SK-N-SH treated with all-trans-retinoic acid at 6 μM for 48 hours (cell line): ENCODE measurements at regions not wholly inside any gene's neighbourhood (a gene's known extent, or its start where the extent isn't known, plus 50 kb on each side); places are given as distances from the start of the nearest gene placed in this dataset.

Source experiments
- ATAC-seq: fragments of 200-7000 bp; cut with Tn5 transposase; 3 replicates; pipeline ENCODE4 v1.9.1; 2020; ENCODE audit warnings: mild to moderate bottlenecking, moderate library complexity
- ARNTL ChIP-seq: fragments of 450-650 bp; formaldehyde crosslinking; IDR thresholded peaks from 2 replicates; pipeline ENCODE4 v1.5.0; 2020; ENCODE audit warnings: low read depth, mild to moderate bottlenecking, moderate library complexity, borderline replicate concordance
- BACH2 ChIP-seq: fragments of 250-450 bp; sonication (Bioruptor Pico); IDR thresholded peaks from 2 replicates; pipeline ENCODE4 v1.9.0; 2021; ENCODE audit warnings: mild to moderate bottlenecking, borderline replicate concordance
- CSDC2 ChIP-seq: fragments of 250-450 bp; sonication (Bioruptor Pico); IDR thresholded peaks from 2 replicates; pipeline ENCODE4 v1.5.0; 2020; ENCODE audit warnings: mild to moderate bottlenecking, moderate library complexity
- ESRRG ChIP-seq: fragments of 250-450 bp; sonication (Bioruptor Pico); IDR thresholded peaks from 2 replicates; pipeline ENCODE4 v1.6.1; 2021; ENCODE audit warnings: mild to moderate bottlenecking
- GLIS3 ChIP-seq: fragments of 250-450 bp; sonication (Bioruptor Pico); IDR thresholded peaks from 2 replicates; pipeline ENCODE4 v1.5.0; 2020; ENCODE audit warnings: mild to moderate bottlenecking, moderate library complexity
- ISL1 ChIP-seq: fragments of 250-450 bp; sonication (Bioruptor Pico); IDR thresholded peaks from 2 replicates; pipeline ENCODE4 v2.1.2; 2022; ENCODE audit warnings: mild to moderate bottlenecking, moderate library complexity
- OSR1 ChIP-seq: fragments of 250-450 bp; sonication (Bioruptor Pico); IDR thresholded peaks from 2 replicates; pipeline ENCODE4 v1.8.0; 2022; ENCODE audit warnings: moderate library complexity, mild to moderate bottlenecking, inconsistent platforms
- PPARA ChIP-seq: fragments of 250-450 bp; sonication (Bioruptor Pico); IDR thresholded peaks from 2 replicates; pipeline ENCODE4 v1.5.0; 2020; ENCODE audit warnings: mild to moderate bottlenecking, borderline replicate concordance
- RARB ChIP-seq: fragments of 250-450 bp; sonication (Bioruptor Pico); IDR thresholded peaks from 2 replicates; pipeline ENCODE4 v1.8.0; 2021; ENCODE audit warnings: mild to moderate bottlenecking, moderate library complexity
- SNAI2 ChIP-seq: fragments of 250-450 bp; sonication (Bioruptor Pico); IDR thresholded peaks from 2 replicates; pipeline ENCODE4 v1.5.0; 2020; ENCODE audit warnings: mild to moderate bottlenecking, moderate library complexity
- TCF4 ChIP-seq: fragments of 250-450 bp; sonication (Bioruptor Pico); IDR thresholded peaks from 2 replicates; pipeline ENCODE4 v1.8.0; 2021; ENCODE audit warnings: mild to moderate bottlenecking, moderate library complexity, borderline replicate concordance
- TOX ChIP-seq: fragments of 250-450 bp; sonication (Bioruptor Pico); IDR thresholded peaks from 2 replicates; pipeline ENCODE4 v1.8.0; 2021; ENCODE audit warnings: mild to moderate bottlenecking, moderate library complexity, borderline replicate concordance
- ZC3H10 ChIP-seq: fragments of 250-450 bp; sonication (Bioruptor Pico); IDR thresholded peaks from 2 replicates; pipeline ENCODE4 v1.5.1; 2021; ENCODE audit warnings: mild to moderate bottlenecking, moderate library complexity
- ZFP3 ChIP-seq: fragments of 250-450 bp; sonication (Bioruptor Pico); IDR thresholded peaks from 2 replicates; pipeline ENCODE4 v1.5.0; 2020; ENCODE audit warnings: mild to moderate bottlenecking, moderate library complexity
- ZFP30 ChIP-seq: fragments of 450-650 bp; formaldehyde crosslinking; IDR thresholded peaks from 2 replicates; pipeline ENCODE4 v1.5.0; 2022; ENCODE audit warnings: mild to moderate bottlenecking, moderate library complexity
- ZNF565 ChIP-seq: fragments of 450-650 bp; formaldehyde crosslinking; conservative IDR thresholded peaks from 2 replicates; pipeline ENCODE4 v1.5.0; 2020; ENCODE audit warnings: low read depth, mild to moderate bottlenecking, moderate library complexity
- ZNF70 ChIP-seq: fragments of 450-650 bp; formaldehyde crosslinking; IDR thresholded peaks from 2 replicates; pipeline ENCODE4 v1.5.0; 2020; ENCODE audit warnings: mild to moderate bottlenecking, moderate library complexity
- ZNF8 ChIP-seq: fragments of 450-650 bp; formaldehyde crosslinking; IDR thresholded peaks from 2 replicates; pipeline ENCODE4 v1.5.0; 2020; ENCODE audit warnings: mild to moderate bottlenecking, moderate library complexity
- TF ChIP-seq, protein P1 (sequence below): fragments of 250-450 bp; sonication (Bioruptor Pico); IDR thresholded peaks from 2 replicates; pipeline ENCODE4 v1.8.0; 2021; ENCODE audit warnings: low read depth, mild to moderate bottlenecking, moderate library complexity, borderline replicate concordance
- TF ChIP-seq, protein P2 (sequence below): fragments of 250-450 bp; sonication (Bioruptor Pico); IDR thresholded peaks from 2 replicates; pipeline ENCODE4 v1.5.1; 2021; ENCODE audit warnings: mild to moderate bottlenecking, moderate library complexity
- TF ChIP-seq, protein P3 (sequence below): fragments of 250-450 bp; sonication (Bioruptor Pico); IDR thresholded peaks from 2 replicates; pipeline ENCODE4 v1.8.0; 2020; ENCODE audit warnings: mild to moderate bottlenecking, moderate library complexity, borderline replicate concordance
- TF ChIP-seq, protein P4 (sequence below): fragments of 250-450 bp; sonication (Bioruptor Pico); IDR thresholded peaks from 2 replicates; pipeline ENCODE4 v1.5.0; 2020; ENCODE audit warnings: mild to moderate bottlenecking, moderate library complexity
- TF ChIP-seq, protein P5 (sequence below): fragments of 250-450 bp; sonication (Bioruptor Pico); IDR thresholded peaks from 2 replicates; pipeline ENCODE4 v1.5.1; 2020; ENCODE audit warnings: low read depth, mild to moderate bottlenecking, moderate library complexity

DNA sequence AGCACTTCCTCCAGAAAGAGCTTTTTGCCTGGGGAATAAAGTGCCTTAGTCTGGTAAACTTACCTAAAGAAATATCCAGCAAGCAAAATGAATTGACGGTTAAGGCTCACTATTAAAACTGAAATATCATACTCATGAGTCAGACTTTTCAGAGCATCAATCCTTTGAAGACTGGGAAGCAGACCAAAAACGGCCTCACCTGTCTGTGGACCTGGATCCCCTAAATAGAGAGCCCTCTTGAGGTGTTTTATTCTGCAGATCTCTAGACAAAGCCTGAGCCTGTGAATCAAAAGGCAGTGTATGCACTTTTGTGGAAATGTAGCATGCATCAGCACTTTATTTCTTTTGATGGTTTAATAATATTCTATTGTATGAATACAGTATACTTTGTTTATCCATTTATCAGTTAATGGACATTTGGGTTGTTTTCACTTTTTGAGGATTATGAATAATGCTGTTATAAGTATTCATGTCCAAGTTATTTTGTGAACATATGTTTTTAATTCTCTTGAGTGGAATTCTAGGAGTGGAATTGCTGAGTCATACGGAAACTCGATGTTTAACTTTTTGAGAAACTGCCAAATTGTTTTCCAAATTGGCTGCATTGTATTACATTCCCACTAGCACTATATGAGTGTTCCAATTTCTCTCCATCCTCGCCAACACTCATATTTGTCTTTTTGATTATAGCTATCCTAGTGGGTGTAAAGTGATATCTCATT lies 449.0 kb upstream of the IGFBP3 start:
- ATAC-seq: peak; percentile 93

DNA sequence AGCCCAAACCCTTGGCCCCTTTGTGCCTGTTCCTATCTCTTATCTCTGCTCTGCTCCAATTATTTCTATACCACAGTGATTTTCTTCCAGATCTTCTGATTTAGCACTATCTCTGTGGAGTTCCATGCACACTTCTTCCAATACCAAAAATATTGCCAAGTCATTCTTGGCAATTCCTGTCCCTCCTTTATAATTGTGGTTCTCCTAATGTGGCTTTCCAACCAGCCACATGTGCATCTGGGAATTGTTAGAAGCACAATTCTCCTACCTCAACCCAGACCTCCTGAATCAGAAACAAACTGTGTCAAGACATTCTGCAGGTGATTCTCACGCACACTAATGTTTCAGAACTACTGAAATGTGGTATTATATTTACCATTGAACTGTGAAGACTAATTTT lies 447.8 kb upstream of the IGFBP3 start:
- ATAC-seq: no peak
- TF ChIP-seq RARB (CRISPR knock-in tag): no peak
- TF ChIP-seq ZNF70: no peak
- TF ChIP-seq SNAI2 (CRISPR knock-in tag): no peak
- no peak for TF ChIP-seq ARNTL (CRISPR knock-in tag)
- no peak for TF ChIP-seq ESRRG (CRISPR knock-in tag)
- TF ChIP-seq ZFP3: no peak
- TF ChIP-seq CSDC2 (CRISPR knock-in tag): no peak
- TF ChIP-seq, protein P1, sequence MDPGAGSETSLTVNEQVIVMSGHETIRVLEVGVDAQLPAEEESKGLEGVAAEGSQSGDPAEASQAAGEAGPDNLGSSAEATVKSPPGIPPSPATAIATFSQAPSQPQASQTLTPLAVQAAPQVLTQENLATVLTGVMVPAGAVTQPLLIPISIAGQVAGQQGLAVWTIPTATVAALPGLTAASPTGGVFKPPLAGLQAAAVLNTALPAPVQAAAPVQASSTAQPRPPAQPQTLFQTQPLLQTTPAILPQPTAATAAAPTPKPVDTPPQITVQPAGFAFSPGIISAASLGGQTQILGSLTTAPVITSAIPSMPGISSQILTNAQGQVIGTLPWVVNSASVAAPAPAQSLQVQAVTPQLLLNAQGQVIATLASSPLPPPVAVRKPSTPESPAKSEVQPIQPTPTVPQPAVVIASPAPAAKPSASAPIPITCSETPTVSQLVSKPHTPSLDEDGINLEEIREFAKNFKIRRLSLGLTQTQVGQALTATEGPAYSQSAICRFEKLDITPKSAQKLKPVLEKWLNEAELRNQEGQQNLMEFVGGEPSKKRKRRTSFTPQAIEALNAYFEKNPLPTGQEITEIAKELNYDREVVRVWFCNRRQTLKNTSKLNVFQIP (CRISPR knock-in tag): no peak
- TF ChIP-seq, protein P2, sequence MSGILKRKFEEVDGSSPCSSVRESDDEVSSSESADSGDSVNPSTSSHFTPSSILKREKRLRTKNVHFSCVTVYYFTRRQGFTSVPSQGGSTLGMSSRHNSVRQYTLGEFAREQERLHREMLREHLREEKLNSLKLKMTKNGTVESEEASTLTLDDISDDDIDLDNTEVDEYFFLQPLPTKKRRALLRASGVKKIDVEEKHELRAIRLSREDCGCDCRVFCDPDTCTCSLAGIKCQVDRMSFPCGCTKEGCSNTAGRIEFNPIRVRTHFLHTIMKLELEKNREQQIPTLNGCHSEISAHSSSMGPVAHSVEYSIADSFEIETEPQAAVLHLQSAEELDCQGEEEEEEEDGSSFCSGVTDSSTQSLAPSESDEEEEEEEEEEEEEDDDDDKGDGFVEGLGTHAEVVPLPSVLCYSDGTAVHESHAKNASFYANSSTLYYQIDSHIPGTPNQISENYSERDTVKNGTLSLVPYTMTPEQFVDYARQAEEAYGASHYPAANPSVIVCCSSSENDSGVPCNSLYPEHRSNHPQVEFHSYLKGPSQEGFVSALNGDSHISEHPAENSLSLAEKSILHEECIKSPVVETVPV (CRISPR knock-in tag): no peak
- no peak for TF ChIP-seq BACH2 (CRISPR knock-in tag)
- no peak for TF ChIP-seq ZC3H10 (CRISPR knock-in tag)
- no peak for TF ChIP-seq ISL1 (CRISPR knock-in tag)

More for the DNA sequence above, 449.0 kb upstream of the IGFBP3 start:
- TF ChIP-seq PPARA (CRISPR knock-in tag) (no peak), GLIS3 (no peak), ARNTL (CRISPR knock-in tag) (no peak), ZNF70 (no peak), SNAI2 (CRISPR knock-in tag) (no peak), ZNF8 (peak; percentile 15; the same call in 1 of the 2 replicates), ZNF565 (CRISPR knock-in tag) (no peak), ISL1 (CRISPR knock-in tag) (peak; percentile 97), ESRRG (CRISPR knock-in tag) (no peak), BACH2 (CRISPR knock-in tag) (peak; percentile 67; the same call in 1 of the 2 replicates), ZFP3 (no peak), OSR1 (no peak), CSDC2 (CRISPR knock-in tag) (no peak), ZFP30 (CRISPR knock-in tag) (no peak), RARB (CRISPR knock-in tag) (peak; percentile 47; the same call in 1 of the 2 replicates), TCF4 (no peak), TOX (CRISPR knock-in tag) (peak; percentile 85), ZC3H10 (CRISPR knock-in tag) (peak; percentile 95)
- TF ChIP-seq, protein P2 (CRISPR knock-in tag): no peak
- TF ChIP-seq, protein P3, sequence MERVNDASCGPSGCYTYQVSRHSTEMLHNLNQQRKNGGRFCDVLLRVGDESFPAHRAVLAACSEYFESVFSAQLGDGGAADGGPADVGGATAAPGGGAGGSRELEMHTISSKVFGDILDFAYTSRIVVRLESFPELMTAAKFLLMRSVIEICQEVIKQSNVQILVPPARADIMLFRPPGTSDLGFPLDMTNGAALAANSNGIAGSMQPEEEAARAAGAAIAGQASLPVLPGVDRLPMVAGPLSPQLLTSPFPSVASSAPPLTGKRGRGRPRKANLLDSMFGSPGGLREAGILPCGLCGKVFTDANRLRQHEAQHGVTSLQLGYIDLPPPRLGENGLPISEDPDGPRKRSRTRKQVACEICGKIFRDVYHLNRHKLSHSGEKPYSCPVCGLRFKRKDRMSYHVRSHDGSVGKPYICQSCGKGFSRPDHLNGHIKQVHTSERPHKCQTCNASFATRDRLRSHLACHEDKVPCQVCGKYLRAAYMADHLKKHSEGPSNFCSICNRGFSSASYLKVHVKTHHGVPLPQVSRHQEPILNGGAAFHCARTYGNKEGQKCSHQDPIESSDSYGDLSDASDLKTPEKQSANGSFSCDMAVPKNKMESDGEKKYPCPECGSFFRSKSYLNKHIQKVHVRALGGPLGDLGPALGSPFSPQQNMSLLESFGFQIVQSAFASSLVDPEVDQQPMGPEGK (CRISPR knock-in tag): peak; percentile 68; the same call in 1 of the 2 replicates
- TF ChIP-seq, protein P4, sequence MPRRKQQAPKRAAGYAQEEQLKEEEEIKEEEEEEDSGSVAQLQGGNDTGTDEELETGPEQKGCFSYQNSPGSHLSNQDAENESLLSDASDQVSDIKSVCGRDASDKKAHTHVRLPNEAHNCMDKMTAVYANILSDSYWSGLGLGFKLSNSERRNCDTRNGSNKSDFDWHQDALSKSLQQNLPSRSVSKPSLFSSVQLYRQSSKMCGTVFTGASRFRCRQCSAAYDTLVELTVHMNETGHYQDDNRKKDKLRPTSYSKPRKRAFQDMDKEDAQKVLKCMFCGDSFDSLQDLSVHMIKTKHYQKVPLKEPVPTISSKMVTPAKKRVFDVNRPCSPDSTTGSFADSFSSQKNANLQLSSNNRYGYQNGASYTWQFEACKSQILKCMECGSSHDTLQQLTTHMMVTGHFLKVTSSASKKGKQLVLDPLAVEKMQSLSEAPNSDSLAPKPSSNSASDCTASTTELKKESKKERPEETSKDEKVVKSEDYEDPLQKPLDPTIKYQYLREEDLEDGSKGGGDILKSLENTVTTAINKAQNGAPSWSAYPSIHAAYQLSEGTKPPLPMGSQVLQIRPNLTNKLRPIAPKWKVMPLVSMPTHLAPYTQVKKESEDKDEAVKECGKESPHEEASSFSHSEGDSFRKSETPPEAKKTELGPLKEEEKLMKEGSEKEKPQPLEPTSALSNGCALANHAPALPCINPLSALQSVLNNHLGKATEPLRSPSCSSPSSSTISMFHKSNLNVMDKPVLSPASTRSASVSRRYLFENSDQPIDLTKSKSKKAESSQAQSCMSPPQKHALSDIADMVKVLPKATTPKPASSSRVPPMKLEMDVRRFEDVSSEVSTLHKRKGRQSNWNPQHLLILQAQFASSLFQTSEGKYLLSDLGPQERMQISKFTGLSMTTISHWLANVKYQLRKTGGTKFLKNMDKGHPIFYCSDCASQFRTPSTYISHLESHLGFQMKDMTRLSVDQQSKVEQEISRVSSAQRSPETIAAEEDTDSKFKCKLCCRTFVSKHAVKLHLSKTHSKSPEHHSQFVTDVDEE: no peak
- TF ChIP-seq, protein P5, sequence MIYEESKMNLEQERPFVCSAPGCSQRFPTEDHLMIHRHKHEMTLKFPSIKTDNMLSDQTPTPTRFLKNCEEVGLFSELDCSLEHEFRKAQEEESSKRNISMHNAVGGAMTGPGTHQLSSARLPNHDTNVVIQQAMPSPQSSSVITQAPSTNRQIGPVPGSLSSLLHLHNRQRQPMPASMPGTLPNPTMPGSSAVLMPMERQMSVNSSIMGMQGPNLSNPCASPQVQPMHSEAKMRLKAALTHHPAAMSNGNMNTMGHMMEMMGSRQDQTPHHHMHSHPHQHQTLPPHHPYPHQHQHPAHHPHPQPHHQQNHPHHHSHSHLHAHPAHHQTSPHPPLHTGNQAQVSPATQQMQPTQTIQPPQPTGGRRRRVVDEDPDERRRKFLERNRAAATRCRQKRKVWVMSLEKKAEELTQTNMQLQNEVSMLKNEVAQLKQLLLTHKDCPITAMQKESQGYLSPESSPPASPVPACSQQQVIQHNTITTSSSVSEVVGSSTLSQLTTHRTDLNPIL (CRISPR knock-in tag): no peak
- TF ChIP-seq, protein P1 (CRISPR knock-in tag): peak; percentile 89; the same call in 1 of the 2 replicates
